ENCODE measurements at regions not wholly inside any gene's neighbourhood (a gene's known extent, or its start where the extent isn't known, plus 50 kb on each side); places are given as distances from the start of the nearest gene placed in this dataset.
"Not testable (repeated sequence)": the region's sequence is repeated elsewhere in the genome, so short reads cannot be mapped to it uniquely, and the experiment has no call there.

GRCh38 chr6:27049863-27050781, 197.4 kb upstream of the PRSS16 start:
- Histone ChIP-seq H3K9me3 (ENCODE audit: control insufficient read depth in 1 of 2, low read length in 2 of 2) (no peaks in the 10 kb centered on the region), H3K27me3 (ENCODE audit: control insufficient read depth in 1 of 2, insufficient read depth in 2 of 2, low read length in 2 of 2) (no peaks in the 10 kb centered on the region), H3K27ac (ENCODE audit: low read depth, low read length) (no peak overlapping the region), H3K9ac (ENCODE audit: low read depth in 1 of 2, low read length in 2 of 2) (no peak overlapping the region), H3K4me3 (ENCODE audit: low read depth in 1 of 2, low read length in 2 of 2) (no peak overlapping the region), H3K4me1 (ENCODE audit: control insufficient read depth in 1 of 2, insufficient read depth in 2 of 2, low read length in 2 of 2) (no peaks in the 10 kb centered on the region), H3K36me3 (ENCODE audit: control insufficient read depth in 1 of 2, insufficient read depth in 2 of 2, low read length in 2 of 2) (no peaks in the 10 kb centered on the region)

DNA sequence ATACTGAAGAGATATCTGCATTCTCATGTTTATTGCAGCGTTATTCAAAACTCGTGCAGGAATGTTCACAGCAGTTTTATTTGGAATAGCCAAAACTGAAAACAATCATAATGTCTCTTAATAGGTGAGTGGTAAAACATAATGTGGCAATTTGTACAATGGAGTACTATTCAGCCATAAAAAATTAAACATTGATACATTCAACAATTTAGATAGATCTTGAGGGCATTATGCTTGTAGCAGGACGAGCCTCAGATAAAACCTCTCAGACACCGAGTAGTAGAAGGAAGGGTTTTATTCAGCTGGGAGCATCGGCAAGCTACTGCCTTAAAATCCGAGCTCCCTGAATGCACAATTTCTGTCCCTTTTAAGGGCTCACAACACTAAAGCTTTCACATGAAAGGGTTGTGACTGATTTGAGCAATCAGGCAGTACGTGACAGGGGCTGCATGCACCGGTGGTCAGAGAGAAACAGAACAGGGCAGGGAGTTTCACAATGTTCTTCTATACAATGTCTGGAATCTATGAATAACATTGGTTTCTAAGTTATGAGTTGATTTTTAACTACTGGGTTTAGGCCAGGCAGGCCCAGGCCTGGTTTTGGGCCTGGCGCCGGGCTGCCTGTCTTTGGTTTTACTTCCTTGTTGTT, 195.3 kb upstream of the PRSS16 start:
- H3K27ac ChIP-seq (ENCODE audit: low read depth, low read length); H3K4me3 ChIP-seq (ENCODE audit: low read depth in 1 of 2, low read length in 2 of 2); H3K4me1 ChIP-seq (ENCODE audit: control insufficient read depth in 1 of 2, insufficient read depth in 2 of 2, low read length in 2 of 2); H3K9me3 ChIP-seq (ENCODE audit: control insufficient read depth in 1 of 2, low read length in 2 of 2); H3K9ac ChIP-seq (ENCODE audit: low read depth in 1 of 2, low read length in 2 of 2); H3K27me3 ChIP-seq (ENCODE audit: control insufficient read depth in 1 of 2, insufficient read depth in 2 of 2, low read length in 2 of 2); H3K36me3 ChIP-seq (ENCODE audit: control insufficient read depth in 1 of 2, insufficient read depth in 2 of 2, low read length in 2 of 2): not testable (repeated sequence)

DNA sequence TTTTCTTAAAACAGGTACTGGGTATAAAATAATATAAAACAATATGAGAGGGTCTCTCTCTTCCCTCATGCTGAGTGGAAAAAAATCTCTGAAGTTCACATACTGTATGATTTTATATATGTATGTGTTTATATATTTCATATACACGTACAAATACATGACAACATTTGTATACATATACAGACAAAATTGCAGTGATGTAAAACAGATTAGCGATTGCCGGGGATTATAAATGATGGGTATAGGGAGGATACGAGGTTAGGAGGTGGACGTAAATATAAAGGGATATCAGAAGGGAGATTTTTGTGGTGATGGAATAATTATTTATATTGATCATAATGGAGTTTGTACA, 194.8 kb upstream of the PRSS16 start:
- Histone ChIP-seq H3K27ac (ENCODE audit: low read depth, low read length) (no peak overlapping the region), H3K9me3 (ENCODE audit: control insufficient read depth in 1 of 2, low read length in 2 of 2) (no peaks in the 10 kb centered on the region), H3K27me3 (ENCODE audit: control insufficient read depth in 1 of 2, insufficient read depth in 2 of 2, low read length in 2 of 2) (no peaks in the 10 kb centered on the region), H3K4me3 (ENCODE audit: low read depth in 1 of 2, low read length in 2 of 2) (no peak overlapping the region), H3K4me1 (ENCODE audit: control insufficient read depth in 1 of 2, insufficient read depth in 2 of 2, low read length in 2 of 2) (no peaks in the 10 kb centered on the region), H3K36me3 (ENCODE audit: control insufficient read depth in 1 of 2, insufficient read depth in 2 of 2, low read length in 2 of 2) (no peaks in the 10 kb centered on the region), H3K9ac (ENCODE audit: low read depth in 1 of 2, low read length in 2 of 2) (no peak overlapping the region)

DNA sequence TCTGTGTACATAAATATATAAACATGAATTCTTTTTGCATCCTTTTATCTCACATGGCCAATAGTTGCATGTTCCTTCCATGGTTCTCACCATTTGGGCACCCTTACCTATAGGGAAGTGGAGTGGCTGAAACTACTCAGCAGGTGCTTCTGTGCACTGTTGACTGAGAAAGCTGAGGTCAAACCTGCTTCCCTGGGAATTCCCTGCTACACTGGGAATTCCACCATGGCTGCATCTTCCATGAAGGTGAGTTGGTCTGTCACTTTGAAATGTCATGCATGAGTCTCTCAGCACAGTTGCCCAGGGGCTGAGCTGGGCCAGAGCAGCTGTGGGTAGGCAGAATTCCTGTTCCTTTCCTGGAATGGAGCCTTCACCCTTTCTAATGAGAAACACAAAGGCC, 193.8 kb upstream of the PRSS16 start:
- Histone ChIP-seq H3K27ac (ENCODE audit: low read depth, low read length) (no peak overlapping the region), H3K36me3 (ENCODE audit: control insufficient read depth in 1 of 2, insufficient read depth in 2 of 2, low read length in 2 of 2) (no peaks in the 10 kb centered on the region), H3K4me1 (ENCODE audit: control insufficient read depth in 1 of 2, insufficient read depth in 2 of 2, low read length in 2 of 2) (no peaks in the 10 kb centered on the region), H3K4me3 (ENCODE audit: low read depth in 1 of 2, low read length in 2 of 2) (no peak overlapping the region), H3K9me3 (ENCODE audit: control insufficient read depth in 1 of 2, low read length in 2 of 2) (no peaks in the 10 kb centered on the region), H3K27me3 (ENCODE audit: control insufficient read depth in 1 of 2, insufficient read depth in 2 of 2, low read length in 2 of 2) (peaks cover 0 to under 1% of the 10 kb centered on the region in 2 donors), H3K9ac (ENCODE audit: low read depth in 1 of 2, low read length in 2 of 2) (no peak overlapping the region)

DNA sequence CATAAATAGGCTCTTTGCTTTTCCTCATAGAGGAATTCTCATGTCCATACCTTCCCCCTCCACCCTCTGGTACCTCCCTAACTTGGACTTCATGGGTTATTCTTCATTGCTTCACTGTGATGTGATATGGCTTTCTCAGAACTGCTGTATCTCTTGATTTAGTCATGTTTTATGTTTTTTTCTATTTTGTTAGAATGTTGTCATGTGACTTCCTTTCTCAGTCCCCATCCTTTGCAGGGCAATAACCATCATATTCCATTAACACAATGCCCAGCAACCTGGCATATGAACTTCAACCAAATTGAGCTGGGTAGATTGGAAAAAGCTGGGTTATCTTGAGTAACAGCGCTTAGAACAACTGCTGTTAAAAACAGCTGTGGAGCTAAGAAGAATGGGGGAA, 190.9 kb upstream of the PRSS16 start:
- Histone ChIP-seq H3K9me3 (ENCODE audit: control insufficient read depth in 1 of 2, low read length in 2 of 2) (no peaks in the 10 kb centered on the region), H3K4me3 (ENCODE audit: low read depth in 1 of 2, low read length in 2 of 2) (no peak overlapping the region), H3K27me3 (ENCODE audit: control insufficient read depth in 1 of 2, insufficient read depth in 2 of 2, low read length in 2 of 2) (peaks cover 0 to 3% of the 10 kb centered on the region in 2 donors), H3K9ac (ENCODE audit: low read depth in 1 of 2, low read length in 2 of 2) (no peak overlapping the region), H3K36me3 (ENCODE audit: control insufficient read depth in 1 of 2, insufficient read depth in 2 of 2, low read length in 2 of 2) (no peaks in the 10 kb centered on the region), H3K4me1 (ENCODE audit: control insufficient read depth in 1 of 2, insufficient read depth in 2 of 2, low read length in 2 of 2) (no peaks in the 10 kb centered on the region), H3K27ac (ENCODE audit: low read depth, low read length) (no peak overlapping the region)

DNA sequence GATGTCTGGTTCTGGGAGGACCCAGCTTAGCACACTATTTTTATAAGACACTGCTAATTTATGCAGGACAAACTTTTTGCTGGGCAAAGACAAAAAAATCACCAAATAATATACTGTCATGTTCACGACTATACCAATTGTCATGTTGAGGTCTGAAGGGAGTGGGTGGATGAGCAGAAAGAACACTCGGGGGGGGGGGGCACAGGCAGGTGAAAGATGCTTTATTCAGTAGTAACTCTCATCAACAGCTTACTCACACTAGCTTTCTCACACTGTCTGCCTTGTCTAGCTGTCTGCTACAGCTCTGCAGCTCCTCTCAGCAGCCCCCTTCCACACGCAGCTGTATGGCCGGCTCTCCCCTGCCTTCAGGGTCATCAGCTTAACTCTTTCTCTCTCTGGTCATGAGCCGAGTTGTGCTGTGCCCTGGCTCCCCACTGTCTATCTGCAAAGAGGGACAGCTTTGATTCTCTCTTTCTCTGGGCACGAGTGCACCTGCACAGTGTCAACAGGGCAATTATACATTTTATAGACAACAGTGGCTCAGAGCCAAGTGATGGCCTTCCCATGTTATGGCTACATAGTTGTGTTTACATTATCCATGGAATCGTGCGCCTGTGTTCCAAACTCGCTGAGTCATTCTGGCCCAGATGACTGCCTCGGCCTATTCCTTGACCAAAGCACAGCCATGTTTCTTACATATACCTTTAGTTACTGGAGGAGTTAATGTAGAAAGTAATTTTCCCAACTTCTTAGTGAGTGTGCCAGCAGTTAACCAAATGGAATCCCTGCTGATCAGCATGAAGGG, 187.7 kb upstream of the PRSS16 start:
- Histone ChIP-seq H3K27ac (ENCODE audit: low read depth, low read length) (no peak overlapping the region), H3K9me3 (ENCODE audit: control insufficient read depth in 1 of 2, low read length in 2 of 2) (no peaks in the 10 kb centered on the region), H3K9ac (ENCODE audit: low read depth in 1 of 2, low read length in 2 of 2) (no peak overlapping the region), H3K4me3 (ENCODE audit: low read depth in 1 of 2, low read length in 2 of 2) (no peak overlapping the region), H3K27me3 (ENCODE audit: control insufficient read depth in 1 of 2, insufficient read depth in 2 of 2, low read length in 2 of 2) (peaks cover 0 to 3% of the 10 kb centered on the region in 2 donors), H3K36me3 (ENCODE audit: control insufficient read depth in 1 of 2, insufficient read depth in 2 of 2, low read length in 2 of 2) (no peaks in the 10 kb centered on the region), H3K4me1 (ENCODE audit: control insufficient read depth in 1 of 2, insufficient read depth in 2 of 2, low read length in 2 of 2) (no peaks in the 10 kb centered on the region)

- no peaks in the 10 kb centered on the region for H3K4me1 ChIP-seq (ENCODE audit: control insufficient read depth in 1 of 2, insufficient read depth in 2 of 2, low read length in 2 of 2)
Measured at GRCh38 chr6:27061235-27061993, 186.1 kb upstream of the PRSS16 start.

DNA sequence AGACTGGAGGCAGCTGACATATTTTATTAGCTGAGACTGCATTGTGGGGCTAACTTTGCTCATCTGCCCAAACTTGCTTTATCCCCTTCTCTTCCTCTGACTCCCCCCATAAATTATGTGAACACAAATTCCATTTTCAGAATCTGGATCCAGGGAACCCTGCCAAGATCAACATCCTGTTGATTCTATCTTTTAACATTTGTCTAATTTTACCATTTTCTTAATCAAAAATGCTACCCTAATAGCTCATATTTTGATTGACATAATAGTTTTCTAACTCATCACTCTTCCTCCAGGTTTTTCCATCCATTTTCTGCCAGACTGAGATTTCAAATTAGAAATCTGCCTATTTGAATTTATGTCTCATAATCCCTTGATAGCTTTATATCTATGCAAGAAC, 184.7 kb upstream of the PRSS16 start:
- Histone ChIP-seq H3K27me3 (ENCODE audit: control insufficient read depth in 1 of 2, insufficient read depth in 2 of 2, low read length in 2 of 2) (peaks cover 0 to 3% of the 10 kb centered on the region in 2 donors), H3K36me3 (ENCODE audit: control insufficient read depth in 1 of 2, insufficient read depth in 2 of 2, low read length in 2 of 2) (no peaks in the 10 kb centered on the region), H3K4me1 (ENCODE audit: control insufficient read depth in 1 of 2, insufficient read depth in 2 of 2, low read length in 2 of 2) (no peaks in the 10 kb centered on the region), H3K9me3 (ENCODE audit: control insufficient read depth in 1 of 2, low read length in 2 of 2) (no peaks in the 10 kb centered on the region), H3K27ac (ENCODE audit: low read depth, low read length) (no peak overlapping the region), H3K9ac (ENCODE audit: low read depth in 1 of 2, low read length in 2 of 2) (no peak overlapping the region), H3K4me3 (ENCODE audit: low read depth in 1 of 2, low read length in 2 of 2) (no peak overlapping the region)

More at GRCh38 chr6:27061235-27061993, 186.1 kb upstream of the PRSS16 start:
- Histone ChIP-seq H3K4me3 (ENCODE audit: low read depth in 1 of 2, low read length in 2 of 2) (no peak overlapping the region), H3K36me3 (ENCODE audit: control insufficient read depth in 1 of 2, insufficient read depth in 2 of 2, low read length in 2 of 2) (no peaks in the 10 kb centered on the region), H3K9me3 (ENCODE audit: control insufficient read depth in 1 of 2, low read length in 2 of 2) (no peaks in the 10 kb centered on the region), H3K9ac (ENCODE audit: low read depth in 1 of 2, low read length in 2 of 2) (no peak overlapping the region), H3K27ac (ENCODE audit: low read depth, low read length) (no peak overlapping the region), H3K27me3 (ENCODE audit: control insufficient read depth in 1 of 2, insufficient read depth in 2 of 2, low read length in 2 of 2) (peaks cover 0 to 3% of the 10 kb centered on the region in 2 donors)

DNA sequence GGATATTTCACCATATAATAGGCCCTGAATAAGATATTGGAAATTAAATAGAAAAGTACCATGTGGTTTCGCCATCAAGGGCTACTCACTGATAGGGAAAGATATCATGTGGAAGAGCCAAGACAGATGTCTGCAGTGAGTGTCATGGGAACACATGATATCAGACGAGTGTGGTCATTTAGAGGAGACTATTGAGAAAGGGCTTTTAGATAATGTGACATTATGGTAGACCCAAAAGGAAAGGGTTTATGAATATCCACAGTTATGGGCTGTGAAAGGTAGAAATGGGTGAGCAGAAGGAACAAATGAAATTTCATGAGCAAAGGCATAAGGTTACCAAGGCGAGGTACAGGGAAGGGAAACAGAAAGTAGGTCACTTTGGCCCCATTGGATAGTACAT, 182.3 kb upstream of the PRSS16 start:
- no peak overlapping the region for H3K9ac ChIP-seq (ENCODE audit: low read depth in 1 of 2, low read length in 2 of 2)
- no peaks in the 10 kb centered on the region for H3K27me3 ChIP-seq (ENCODE audit: control insufficient read depth in 1 of 2, insufficient read depth in 2 of 2, low read length in 2 of 2)
- H3K4me1 ChIP-seq (ENCODE audit: control insufficient read depth in 1 of 2, insufficient read depth in 2 of 2, low read length in 2 of 2): no peaks in the 10 kb centered on the region
- H3K36me3 ChIP-seq (ENCODE audit: control insufficient read depth in 1 of 2, insufficient read depth in 2 of 2, low read length in 2 of 2): no peaks in the 10 kb centered on the region
- H3K4me3 ChIP-seq (ENCODE audit: low read depth in 1 of 2, low read length in 2 of 2): no peak overlapping the region
- no peak overlapping the region for H3K27ac ChIP-seq (ENCODE audit: low read depth, low read length)
- no peaks in the 10 kb centered on the region for H3K9me3 ChIP-seq (ENCODE audit: control insufficient read depth in 1 of 2, low read length in 2 of 2)

Measured in duodenal mucosa (tissue), 2 donors.